WERI-Rb-1 (cell line): ENCODE measurements at regions not wholly inside any gene's neighbourhood (a gene's known extent, or its start where the extent isn't known, plus 50 kb on each side); places are given as distances from the start of the nearest gene placed in this dataset.
A peak's percentile ranks its signal among the peaks of the same experiment; 100 is the strongest.

Experiments
- DNase-seq: peaks from one replicate; pipeline ENCODE4 v3.0.0-alpha.2; 2020
- H3K27ac ChIP-seq: fragments of 250-450 bp; sonication (Bioruptor Pico); 2 replicates; pipeline ENCODE4 v1.5.1; 2020; ENCODE audit warnings: mild to moderate bottlenecking, moderate library complexity
- H3K27me3 ChIP-seq: fragments of 250-450 bp; sonication (Bioruptor Pico); 2 replicates; pipeline ENCODE4 v1.5.1; 2021; ENCODE audit warnings: mild to moderate bottlenecking, low read depth, moderate library complexity; ENCODE audit not compliant: insufficient read depth, severe bottlenecking
- H3K36me3 ChIP-seq: fragments of 250-450 bp; sonication (Bioruptor Pico); 2 replicates; pipeline ENCODE4 v1.5.1; 2020; ENCODE audit warnings: mild to moderate bottlenecking, moderate library complexity
- H3K4me3 ChIP-seq: 2 replicates; pipeline ENCODE4 v1.5.1; 2011; ENCODE audit warnings: low read depth, mild to moderate bottlenecking, control low read depth, low read length
- H3K9me3 ChIP-seq: fragments of 250-450 bp; sonication (Bioruptor Pico); 2 replicates; pipeline ENCODE4 v1.5.1; 2021; ENCODE audit warnings: mild to moderate bottlenecking, moderate library complexity; ENCODE audit not compliant: severe bottlenecking
- CTCF ChIP-seq: IDR thresholded peaks from 2 replicates; pipeline ENCODE4 v1.5.1; 2011; ENCODE audit warnings: low read depth, mild to moderate bottlenecking, control low read depth, inconsistent platforms, low read length

DNA sequence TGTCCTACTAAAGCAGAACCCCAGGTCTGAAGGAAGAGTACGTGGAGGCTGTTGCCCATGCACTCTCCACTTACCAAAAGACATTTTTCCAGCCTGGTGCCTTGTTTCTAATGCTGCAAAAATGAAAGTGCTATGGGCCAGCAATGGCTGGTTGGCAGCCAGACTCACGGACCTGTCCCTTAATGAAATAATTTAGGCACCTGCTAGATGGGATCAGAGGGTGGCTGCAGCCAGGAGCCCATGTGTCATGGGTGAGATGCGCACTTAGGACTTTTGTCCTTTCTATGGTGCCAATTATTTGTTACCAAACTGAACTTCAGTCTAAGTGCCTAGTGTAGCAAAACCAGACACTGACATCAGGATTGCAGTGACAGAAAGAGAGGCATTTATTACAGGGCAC lies 276.3 kb downstream of the YTHDC2 start:
- Histone ChIP-seq H3K27ac (no peak overlapping the region), H3K36me3 (no peaks in the 10 kb centered on the region), H3K4me3 (no peak overlapping the region), H3K27me3 (peaks cover 3% of the 10 kb centered on the region), H3K9me3 (no peaks in the 10 kb centered on the region)
- no peak for DNase-seq
- no peak for TF ChIP-seq CTCF

GRCh38 chr5:113792806-113793205 lies 279.3 kb downstream of the YTHDC2 start:
- no peaks in the 10 kb centered on the region for H3K36me3 ChIP-seq
- TF ChIP-seq CTCF, result no peak
- peaks cover 3% of the 10 kb centered on the region for H3K27me3 ChIP-seq
- no peaks in the 10 kb centered on the region for H3K9me3 ChIP-seq
- DNase-seq, result no peak
- H3K27ac ChIP-seq, result no peak overlapping the region
- no peak overlapping the region for H3K4me3 ChIP-seq

DNA sequence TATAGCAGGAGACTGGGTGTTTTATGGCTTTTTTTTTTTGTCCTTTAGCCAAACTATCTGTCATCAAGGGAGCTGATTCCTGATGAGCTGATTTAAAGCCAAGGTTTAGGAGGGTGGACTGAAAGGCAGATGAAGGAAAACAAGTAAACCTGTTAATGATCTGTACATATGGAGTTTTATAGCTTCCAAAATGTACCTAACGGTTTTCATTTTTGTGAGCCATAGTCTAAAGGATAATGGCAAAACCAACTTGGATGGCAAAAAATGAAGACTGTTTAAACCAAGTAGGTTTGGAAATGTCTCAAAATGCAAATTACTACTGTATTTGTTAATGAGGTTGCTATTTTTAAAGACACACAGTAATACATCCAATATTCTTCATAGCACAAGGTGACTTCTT lies 281.5 kb downstream of the YTHDC2 start:
- no peak for DNase-seq
- H3K27me3 ChIP-seq, result no peaks in the 10 kb centered on the region
- no peaks in the 10 kb centered on the region for H3K9me3 ChIP-seq
- H3K4me3 ChIP-seq, result no peak overlapping the region
- TF ChIP-seq CTCF, result no peak
- H3K36me3 ChIP-seq, result no peaks in the 10 kb centered on the region
- H3K27ac ChIP-seq, result no peak overlapping the region

DNA sequence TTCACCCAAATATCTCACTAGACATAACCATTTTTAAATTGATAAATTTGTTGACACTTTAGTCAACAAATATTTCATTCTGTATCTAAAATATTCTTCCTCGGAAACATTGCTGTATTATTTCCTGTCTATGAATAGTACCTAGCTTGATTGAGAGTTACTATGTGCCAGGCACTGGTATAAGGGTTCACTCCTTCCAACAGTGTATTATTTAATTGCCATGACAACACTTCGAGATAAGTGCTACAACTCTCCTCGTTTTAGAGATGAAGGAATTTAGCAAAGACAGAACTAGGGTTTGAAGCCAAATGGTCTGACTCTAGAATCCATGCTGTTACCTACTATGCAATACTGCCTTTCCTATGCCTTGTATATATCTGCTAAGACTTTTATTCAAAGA lies 287.2 kb downstream of the YTHDC2 start:
- H3K27me3 ChIP-seq, result no peaks in the 10 kb centered on the region
- H3K27ac ChIP-seq, result no peak overlapping the region
- H3K36me3 ChIP-seq, result no peaks in the 10 kb centered on the region
- no peaks in the 10 kb centered on the region for H3K9me3 ChIP-seq
- DNase-seq, result no peak
- TF ChIP-seq CTCF, result no peak
- no peak overlapping the region for H3K4me3 ChIP-seq

- TF ChIP-seq CTCF, result no peak
- Histone ChIP-seq H3K9me3 (no peaks in the 10 kb centered on the region), H3K4me3 (no peak overlapping the region), H3K27me3 (no peaks in the 10 kb centered on the region), H3K27ac (no peak overlapping the region), H3K36me3 (no peaks in the 10 kb centered on the region)
- peak; percentile 12 for DNase-seq
These were observed 290.8 kb downstream of the YTHDC2 start for GRCh38 chr5:113804264-113804663.

DNA sequence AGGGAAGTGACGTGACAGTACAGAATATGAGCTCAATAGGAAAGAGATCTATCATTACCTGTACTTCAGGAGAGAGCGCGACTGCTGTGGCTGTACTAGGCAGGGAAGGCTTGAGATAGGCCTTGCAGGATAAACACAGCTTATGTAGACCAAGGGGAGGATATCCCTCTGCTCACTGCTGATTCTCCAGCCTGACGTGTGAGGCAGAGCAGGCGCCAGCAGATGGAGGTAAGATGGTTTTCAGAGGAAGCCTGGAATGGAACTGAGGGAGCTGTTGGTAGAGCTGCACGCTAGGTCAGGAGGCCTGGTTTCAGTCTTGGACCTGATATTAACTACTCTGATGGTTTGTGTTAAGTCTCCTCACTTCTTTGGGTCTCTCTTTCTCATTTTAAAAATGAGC lies 291.4 kb downstream of the YTHDC2 start:
- Histone ChIP-seq H3K27ac (no peak overlapping the region), H3K9me3 (no peaks in the 10 kb centered on the region), H3K36me3 (no peaks in the 10 kb centered on the region), H3K4me3 (no peak overlapping the region), H3K27me3 (no peaks in the 10 kb centered on the region)
- TF ChIP-seq CTCF, result peak; percentile 14; the same call in 1 of the 2 replicates
- peak; percentile 53 for DNase-seq
